ENCODE measurements at regions not wholly inside any gene's neighbourhood (a gene's known extent, or its start where the extent isn't known, plus 50 kb on each side); places are given as distances from the start of the nearest gene placed in this dataset.

GRCh38 chr17:34135841-34136240 lies 119.2 kb upstream of the CCL2 start:
- no peaks in the 10 kb centered on the region for H3K36me3 ChIP-seq (replicated peaks in 1 of 2)
- TF ChIP-seq POLR2A (IDR thresholded peaks at IDR 0.05) (no peak), CTCF (IDR thresholded peaks at IDR 0.05) (no peak)
- no peak overlapping the region for H3K27ac ChIP-seq
- no peak for DNase-seq
- no peak overlapping the region for H3K4me3 ChIP-seq
- 38 to 73% (median 60%) methylated on average over 2 of the region's 2 CpGs for WGBS, 4 donors
- H3K27me3 ChIP-seq, result no peaks in the 10 kb centered on the region
- H3K4me1 ChIP-seq (replicated peaks in 1 of 2), result no peaks in the 10 kb centered on the region
- intact Hi-C loops (cut with DNase I), result no loop called here
- H3K9me3 ChIP-seq (replicated peaks in 1 of 3), result no peaks in the 10 kb centered on the region

- TF ChIP-seq CTCF (IDR thresholded peaks at IDR 0.05) (no peak), POLR2A (IDR thresholded peaks at IDR 0.05) (no peak)
- no peak overlapping the region for H3K27ac ChIP-seq
- DNase-seq, result no peak
- no peaks in the 10 kb centered on the region for H3K4me1 ChIP-seq (replicated peaks in 1 of 2)
- 59 to 67% (median 64%) methylated on average over 7 to 8 of the region's 8 CpGs for WGBS, 4 donors
- no peaks in the 10 kb centered on the region for H3K9me3 ChIP-seq (replicated peaks in 1 of 3)
- H3K4me3 ChIP-seq, result no peak overlapping the region
- no peaks in the 10 kb centered on the region for H3K27me3 ChIP-seq
- intact Hi-C loops (cut with DNase I), result no loop called here
- H3K36me3 ChIP-seq (replicated peaks in 1 of 2), result no peaks in the 10 kb centered on the region
These were observed 115.1 kb upstream of the CCL2 start for GRCh38 chr17:34140006-34140405.

- intact Hi-C loops (cut with DNase I), result no loop called here
- Histone ChIP-seq H3K4me3 (no peak overlapping the region), H3K4me1 (replicated peaks in 1 of 2) (no peaks in the 10 kb centered on the region), H3K27ac (no peak overlapping the region), H3K36me3 (replicated peaks in 1 of 2) (no peaks in the 10 kb centered on the region), H3K9me3 (replicated peaks in 1 of 3) (no peaks in the 10 kb centered on the region), H3K27me3 (no peaks in the 10 kb centered on the region)
- 73 to 82% (median 74%) methylated on average over 2 of the region's 2 CpGs for WGBS, 4 donors
- DNase-seq, result no peak
- TF ChIP-seq CTCF (IDR thresholded peaks at IDR 0.05) (no peak), POLR2A (IDR thresholded peaks at IDR 0.05) (no peak)
These were observed 113.5 kb upstream of the CCL2 start for GRCh38 chr17:34141590-34141989.

- Histone ChIP-seq H3K27ac (no peak overlapping the region), H3K4me3 (no peak overlapping the region), H3K27me3 (no peaks in the 10 kb centered on the region), H3K4me1 (replicated peaks in 1 of 2) (no peaks in the 10 kb centered on the region), H3K9me3 (replicated peaks in 1 of 3) (no peaks in the 10 kb centered on the region), H3K36me3 (replicated peaks in 1 of 2) (no peaks in the 10 kb centered on the region)
- intact Hi-C loops (cut with DNase I), result no loop called here
- DNase-seq, result no peak
- no peak for TF ChIP-seq CTCF (IDR thresholded peaks at IDR 0.05)
- TF ChIP-seq POLR2A (IDR thresholded peaks at IDR 0.05), result no peak
- WGBS, 4 donors, result 57 to 100% (median 89%) methylated on average over 1 of the region's 1 CpG
These were observed 111.7 kb upstream of the CCL2 start for GRCh38 chr17:34143430-34143829.
